Endodermal cell (in vitro differentiated cells): ENCODE measurements at regions not wholly inside any gene's neighbourhood (a gene's known extent, or its start where the extent isn't known, plus 50 kb on each side); places are given as distances from the start of the nearest gene placed in this dataset.

Source experiments
- DNase-seq: peaks from one replicate; pipeline ENCODE4 v3.0.0-alpha.2; 2017
- H3K27ac ChIP-seq: 2 replicates; pipeline ENCODE4 v1.5.1; 2013; ENCODE audit warnings: mild to moderate bottlenecking, low read depth, low read length, moderate library complexity
- H3K27me3 ChIP-seq: 2 replicates; pipeline ENCODE4 v1.6.1; 2013; ENCODE audit warnings: mild to moderate bottlenecking, low read length, moderate library complexity; ENCODE audit not compliant: insufficient read depth, control insufficient read depth, poor library complexity, severe bottlenecking
- H3K36me3 ChIP-seq: 2 replicates; pipeline ENCODE4 v1.7.0; 2013; ENCODE audit warnings: mild to moderate bottlenecking, low read length, moderate library complexity; ENCODE audit not compliant: control insufficient read depth, insufficient read depth
- H3K4me1 ChIP-seq: one replicate; pipeline ENCODE4 v1.7.0; 2013; ENCODE audit warnings: low read length; ENCODE audit not compliant: control insufficient read depth, insufficient read depth
- H3K4me3 ChIP-seq: 2 replicates; pipeline ENCODE4 v1.5.1; 2013; ENCODE audit warnings: mild to moderate bottlenecking, low read length, moderate library complexity
- H3K9ac ChIP-seq: 2 replicates; pipeline ENCODE4 v1.6.1; 2013; ENCODE audit warnings: mild to moderate bottlenecking, low read length, moderate library complexity; ENCODE audit not compliant: poor library complexity, severe bottlenecking; ENCODE audit errors: extremely low read depth
- H3K9me3 ChIP-seq: 2 replicates; pipeline ENCODE4 v1.6.1; 2013; ENCODE audit warnings: mild to moderate bottlenecking, low read length, moderate library complexity; ENCODE audit not compliant: control insufficient read depth
- H3K27ac Mint-ChIP-seq: 2 replicates; pipeline ENCODE4 v1.8.0; 2020; ENCODE audit warnings: mixed read lengths
- H3K27me3 Mint-ChIP-seq: 2 replicates; pipeline ENCODE4 v1.8.0; 2021; ENCODE audit warnings: mild to moderate bottlenecking, mixed read lengths; ENCODE audit not compliant: insufficient read depth
- H3K36me3 Mint-ChIP-seq: 2 replicates; pipeline ENCODE4 v1.8.0; 2020; ENCODE audit warnings: low read depth, mixed read lengths
- H3K4me1 Mint-ChIP-seq: 2 replicates; pipeline ENCODE4 v1.8.0; 2020; ENCODE audit warnings: mixed read lengths
- H3K4me3 Mint-ChIP-seq: 2 replicates; pipeline ENCODE4 v1.8.0; 2020; ENCODE audit warnings: mild to moderate bottlenecking, moderate library complexity, mixed read lengths
- H3K9me3 Mint-ChIP-seq: 2 replicates; pipeline ENCODE4 v1.8.0; 2020; ENCODE audit warnings: mild to moderate bottlenecking, mixed read lengths
- WGBS, 2 experiments: methylation state at CpG; one replicate each; pipeline versions ENCODE4 v1.1.5 to v1.1.7; 2013; ENCODE audit warnings: missing lambda C conversion rate in 2 of 2, mixed read lengths in 1 of 2; ENCODE audit not compliant: insufficient coverage in 1 of 2, insufficient read length in 1 of 2; 5-methylcytosine and 5-hydroxymethylcytosine counted together
- TF ChIP-seq, protein P1 (sequence below): fragments of 200-600 bp; sonication (generic); conservative IDR thresholded peaks from 2 replicates; pipeline ENCODE4 v1.5.0; 2021; ENCODE audit warnings: antibody characterized with exemption, mild to moderate bottlenecking

DNA sequence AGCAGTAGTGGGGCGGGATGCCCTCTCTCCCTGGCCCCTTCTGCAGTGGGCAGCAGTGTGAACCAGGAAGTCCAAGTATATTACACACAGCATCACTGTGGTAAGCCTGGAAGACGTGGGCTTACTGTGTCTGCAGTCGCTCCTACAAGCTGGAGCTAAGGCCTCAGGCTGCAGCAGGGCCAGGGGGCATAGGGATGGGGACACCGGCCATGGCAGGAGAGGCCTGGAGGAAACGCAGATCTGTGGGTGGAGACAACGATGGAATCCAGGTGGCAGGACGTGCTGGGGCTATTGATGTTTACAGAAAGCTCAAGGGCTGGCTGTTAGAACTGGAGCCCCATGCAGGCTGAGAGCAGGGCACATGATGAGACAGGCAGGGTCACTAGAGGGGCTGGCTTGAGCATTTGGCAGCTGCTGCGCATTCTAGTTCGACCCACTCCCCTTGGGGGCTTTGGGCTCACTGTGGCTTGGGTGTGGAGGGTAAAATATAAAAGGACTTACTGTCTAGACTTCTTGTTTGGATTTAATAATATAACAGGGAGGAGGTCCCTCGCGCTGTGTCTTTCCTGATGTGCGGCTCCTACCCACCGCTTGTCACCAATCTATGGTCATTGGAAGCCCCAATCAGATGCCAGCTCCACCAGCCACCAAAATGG is 539.5 kb downstream of the TBC1D22A start:
- no peak overlapping the region for H3K27ac Mint-ChIP-seq
- Histone ChIP-seq H3K9ac (no peak overlapping the region), H3K4me3 (no peak overlapping the region), H3K4me1 (no peaks in the 10 kb centered on the region), H3K9me3 (peaks cover 45% of the 10 kb centered on the region), H3K36me3 (no peaks in the 10 kb centered on the region), H3K27ac (no peak overlapping the region), H3K27me3 (no peaks in the 10 kb centered on the region)
- no peak for DNase-seq
- no peaks in the 10 kb centered on the region for H3K4me1 Mint-ChIP-seq
- no peak overlapping the region for H3K4me3 Mint-ChIP-seq
- H3K27me3 Mint-ChIP-seq = no peaks in the 10 kb centered on the region
- 63 to 69% methylated on average over 10 to 13 of the region's 13 CpGs for WGBS, 2 experiments
- H3K9me3 Mint-ChIP-seq = peaks cover 72% of the 10 kb centered on the region
- TF ChIP-seq, protein P1, sequence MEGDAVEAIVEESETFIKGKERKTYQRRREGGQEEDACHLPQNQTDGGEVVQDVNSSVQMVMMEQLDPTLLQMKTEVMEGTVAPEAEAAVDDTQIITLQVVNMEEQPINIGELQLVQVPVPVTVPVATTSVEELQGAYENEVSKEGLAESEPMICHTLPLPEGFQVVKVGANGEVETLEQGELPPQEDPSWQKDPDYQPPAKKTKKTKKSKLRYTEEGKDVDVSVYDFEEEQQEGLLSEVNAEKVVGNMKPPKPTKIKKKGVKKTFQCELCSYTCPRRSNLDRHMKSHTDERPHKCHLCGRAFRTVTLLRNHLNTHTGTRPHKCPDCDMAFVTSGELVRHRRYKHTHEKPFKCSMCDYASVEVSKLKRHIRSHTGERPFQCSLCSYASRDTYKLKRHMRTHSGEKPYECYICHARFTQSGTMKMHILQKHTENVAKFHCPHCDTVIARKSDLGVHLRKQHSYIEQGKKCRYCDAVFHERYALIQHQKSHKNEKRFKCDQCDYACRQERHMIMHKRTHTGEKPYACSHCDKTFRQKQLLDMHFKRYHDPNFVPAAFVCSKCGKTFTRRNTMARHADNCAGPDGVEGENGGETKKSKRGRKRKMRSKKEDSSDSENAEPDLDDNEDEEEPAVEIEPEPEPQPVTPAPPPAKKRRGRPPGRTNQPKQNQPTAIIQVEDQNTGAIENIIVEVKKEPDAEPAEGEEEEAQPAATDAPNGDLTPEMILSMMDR = no peak
- H3K36me3 Mint-ChIP-seq = no peaks in the 10 kb centered on the region

DNA sequence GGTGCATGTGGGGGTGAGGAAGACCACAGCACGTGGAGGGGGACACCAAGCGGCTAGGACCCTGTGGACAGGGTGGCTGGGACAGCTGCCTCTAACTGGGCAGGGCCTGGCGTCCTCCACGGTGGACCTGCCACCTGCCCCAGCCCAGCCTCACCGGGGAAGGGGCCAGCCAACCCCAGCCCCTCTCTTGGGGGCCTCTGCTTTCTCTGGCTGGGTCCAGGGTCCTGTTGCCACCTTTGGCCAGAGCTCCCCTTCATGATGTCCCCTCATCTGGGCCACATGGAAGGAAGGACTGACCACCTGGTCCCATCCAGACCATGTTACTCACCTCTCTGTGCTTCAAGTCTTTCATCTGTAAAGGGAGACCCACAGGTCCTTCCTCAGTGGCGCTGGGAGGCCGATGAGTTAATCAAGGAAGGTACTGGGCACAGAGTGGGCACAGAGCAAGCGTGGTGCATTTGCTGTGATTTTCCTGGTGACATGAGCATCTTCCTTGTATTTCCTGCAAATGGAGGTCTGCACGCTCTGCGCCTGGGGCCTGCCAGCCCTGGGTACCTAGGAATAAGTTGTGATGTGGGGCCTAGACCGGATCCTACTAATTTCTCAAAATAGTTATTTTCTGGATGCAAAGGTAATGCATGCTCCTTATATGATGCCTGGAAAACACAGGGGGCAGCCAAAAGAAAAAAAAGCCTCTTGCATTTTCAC is 538.4 kb downstream of the TBC1D22A start:
- no peak overlapping the region for H3K27ac ChIP-seq
- H3K36me3 ChIP-seq = no peaks in the 10 kb centered on the region
- no peak for DNase-seq
- H3K27me3 ChIP-seq = no peaks in the 10 kb centered on the region
- H3K4me3 ChIP-seq = no peak overlapping the region
- no peak overlapping the region for H3K9ac ChIP-seq
- H3K4me1 ChIP-seq = no peaks in the 10 kb centered on the region
- Mint-ChIP-seq H3K36me3 (no peaks in the 10 kb centered on the region), H3K9me3 (peaks cover 74% of the 10 kb centered on the region), H3K4me3 (no peak overlapping the region), H3K27me3 (no peaks in the 10 kb centered on the region), H3K27ac (no peak overlapping the region), H3K4me1 (no peaks in the 10 kb centered on the region)
- H3K9me3 ChIP-seq = peaks cover 37% of the 10 kb centered on the region
- WGBS, 2 experiments = 64 to 66% methylated on average over 5 to 11 of the region's 11 CpGs
- TF ChIP-seq, protein P1 = no peak

DNA sequence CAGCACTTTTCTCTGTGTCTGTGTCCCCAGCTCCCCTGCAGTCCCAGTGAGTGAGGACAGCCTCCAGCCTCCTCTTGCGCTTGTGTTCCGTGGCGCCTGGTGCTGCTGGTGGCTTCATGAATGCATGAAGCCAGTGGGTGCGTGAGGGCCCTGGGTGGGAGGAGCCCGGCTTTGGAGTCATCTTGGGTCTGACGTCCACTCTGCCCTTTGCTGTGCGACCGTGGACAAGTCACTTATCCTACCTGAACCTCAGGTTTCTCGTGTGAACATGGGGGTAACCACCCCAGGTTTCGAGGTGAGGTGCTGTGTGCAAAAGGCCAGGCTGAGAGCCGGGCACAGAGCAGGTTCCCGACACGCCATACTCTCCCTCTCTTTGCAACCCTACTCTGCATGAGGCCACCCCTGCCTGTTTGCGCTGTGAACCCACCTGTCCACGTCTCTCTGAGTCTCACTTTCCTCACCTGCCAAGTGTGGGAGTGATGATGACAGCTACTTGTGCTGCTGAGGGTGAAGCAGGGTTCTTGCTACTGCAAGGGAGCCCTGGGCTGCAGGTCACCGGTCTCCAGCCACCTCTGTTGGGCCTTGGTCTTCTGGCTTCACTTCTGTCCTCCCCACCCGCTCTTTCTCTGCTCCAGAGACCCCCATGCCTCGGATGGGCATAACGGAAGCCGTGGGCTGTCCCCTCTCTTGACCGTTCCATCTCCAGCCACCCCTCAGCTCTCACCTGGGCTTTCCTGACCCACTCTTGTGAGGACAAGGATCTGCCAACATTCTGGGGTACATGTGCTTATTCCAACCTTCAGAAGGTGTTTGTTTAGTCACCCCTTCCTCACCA is 537.6 kb downstream of the TBC1D22A start:
- no peaks in the 10 kb centered on the region for H3K27me3 ChIP-seq
- no peak overlapping the region for H3K9ac ChIP-seq
- no peak overlapping the region for H3K4me3 ChIP-seq
- H3K4me1 ChIP-seq = no peaks in the 10 kb centered on the region
- Mint-ChIP-seq H3K4me1 (no peaks in the 10 kb centered on the region), H3K9me3 (peaks cover 74% of the 10 kb centered on the region), H3K27ac (no peak overlapping the region), H3K4me3 (no peak overlapping the region), H3K36me3 (no peaks in the 10 kb centered on the region), H3K27me3 (no peaks in the 10 kb centered on the region)
- H3K27ac ChIP-seq = no peak overlapping the region
- no peak for DNase-seq
- TF ChIP-seq, protein P1 = no peak
- H3K9me3 ChIP-seq = peaks cover 33% of the 10 kb centered on the region
- no peaks in the 10 kb centered on the region for H3K36me3 ChIP-seq
- WGBS, 2 experiments = 66 to 78% methylated on average over 10 to 21 of the region's 21 CpGs
